HG03060 (cell line): ENCODE measurements at regions not wholly inside any gene's neighbourhood (a gene's known extent, or its start where the extent isn't known, plus 50 kb on each side); places are given as distances from the start of the nearest gene placed in this dataset.

Source experiments
- ATAC-seq: cut with Tn5 transposase; IDR thresholded peaks from one replicate; pipeline ENCODE4 v1.9.1; 2021; ENCODE audit warnings: low read depth, moderate number of reproducible peaks; ENCODE audit not compliant: unreplicated experiment

GRCh38 chr1:221098471-221099405, 219.5 kb downstream of the HLX start:
- ATAC-seq = no peak

GRCh38 chr1:221099747-221100595, 220.7 kb downstream of the HLX start:
- no peak for ATAC-seq

- ATAC-seq = no peak
These were observed 221.4 kb downstream of the HLX start for GRCh38 chr1:221100611-221101010.

GRCh38 chr1:221101807-221102605, 222.8 kb downstream of the HLX start:
- no peak for ATAC-seq

- ATAC-seq = no peak
These were observed 225.4 kb downstream of the HLX start for GRCh38 chr1:221104596-221104995.

- no peak for ATAC-seq
These were observed 226.3 kb downstream of the HLX start for GRCh38 chr1:221105578-221105977.

DNA sequence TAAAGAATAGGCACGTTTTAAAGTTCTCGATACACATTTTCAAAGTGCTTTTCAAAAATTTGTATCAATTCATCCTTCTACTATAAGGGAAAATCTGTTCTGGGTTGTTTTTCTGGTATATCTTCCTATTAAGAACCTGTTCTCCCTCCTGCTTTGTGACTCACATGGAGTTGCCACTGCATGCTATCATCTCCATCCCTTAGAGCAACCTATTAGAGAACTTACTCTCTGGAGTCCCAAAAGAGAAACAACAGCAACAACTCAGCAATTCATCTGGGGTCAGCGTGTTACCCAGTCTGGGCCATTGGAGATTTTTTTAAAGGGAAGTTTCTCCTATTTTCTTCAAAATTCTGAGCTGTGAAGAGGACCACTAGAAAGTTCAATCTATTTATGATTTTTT, 227.4 kb downstream of the HLX start:
- ATAC-seq = no peak

DNA sequence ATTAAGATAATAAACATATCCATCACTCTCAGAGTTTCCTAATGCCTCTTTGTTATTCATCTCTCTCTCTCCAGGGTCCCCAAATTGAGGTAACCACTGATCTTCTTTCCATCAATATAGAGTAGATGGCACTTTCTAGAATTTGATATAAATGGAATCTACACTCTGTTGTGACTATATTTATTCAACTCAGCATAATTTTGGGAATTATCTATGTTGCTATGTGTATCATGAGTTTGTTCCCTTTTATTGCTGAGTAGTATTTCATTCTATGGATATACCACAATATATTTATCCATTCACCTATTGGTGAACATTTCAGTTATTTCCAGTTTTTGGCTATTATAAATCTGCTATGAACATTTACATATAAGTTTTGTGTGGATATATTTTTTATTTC, 230.7 kb downstream of the HLX start:
- no peak for ATAC-seq

DNA sequence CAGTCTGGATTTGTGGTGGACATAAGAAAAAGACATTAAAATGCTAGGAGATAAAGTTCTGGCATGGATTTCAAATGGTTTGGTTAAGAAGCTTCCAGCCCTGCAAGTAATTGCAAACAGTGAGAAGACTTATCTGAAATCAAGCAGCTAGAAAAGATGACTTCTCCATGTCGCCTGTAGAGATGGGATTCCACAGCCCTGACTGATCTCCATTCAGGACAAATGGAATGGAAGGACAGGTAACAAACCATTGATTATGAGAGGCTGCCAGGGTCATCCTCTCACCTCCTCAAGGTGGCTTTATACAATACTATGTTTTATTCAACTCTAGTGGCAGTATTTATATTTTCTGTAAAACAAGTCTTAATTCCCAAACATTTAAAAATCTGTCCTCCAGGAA, 237.9 kb downstream of the HLX start:
- no peak for ATAC-seq

DNA sequence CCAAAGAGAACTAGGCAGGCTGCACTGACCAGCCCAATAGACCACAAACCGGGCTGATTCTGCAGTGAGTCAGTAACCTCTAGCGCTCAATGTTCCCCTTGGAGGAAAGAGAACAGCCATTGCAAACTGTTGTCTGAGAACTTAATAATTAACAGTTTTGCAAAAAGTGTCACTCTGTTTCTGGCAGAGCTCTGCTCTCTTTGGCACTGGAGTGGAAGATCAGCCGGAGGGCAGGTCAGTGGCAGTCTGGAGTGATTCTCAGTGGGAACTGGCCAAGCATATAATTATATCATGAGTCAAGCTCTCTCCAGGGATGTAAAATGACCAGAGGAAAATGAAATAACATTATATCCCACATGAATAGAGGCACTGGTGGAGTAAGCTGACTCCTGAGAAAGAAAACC, 238.3 kb downstream of the HLX start:
- ATAC-seq = no peak

DNA sequence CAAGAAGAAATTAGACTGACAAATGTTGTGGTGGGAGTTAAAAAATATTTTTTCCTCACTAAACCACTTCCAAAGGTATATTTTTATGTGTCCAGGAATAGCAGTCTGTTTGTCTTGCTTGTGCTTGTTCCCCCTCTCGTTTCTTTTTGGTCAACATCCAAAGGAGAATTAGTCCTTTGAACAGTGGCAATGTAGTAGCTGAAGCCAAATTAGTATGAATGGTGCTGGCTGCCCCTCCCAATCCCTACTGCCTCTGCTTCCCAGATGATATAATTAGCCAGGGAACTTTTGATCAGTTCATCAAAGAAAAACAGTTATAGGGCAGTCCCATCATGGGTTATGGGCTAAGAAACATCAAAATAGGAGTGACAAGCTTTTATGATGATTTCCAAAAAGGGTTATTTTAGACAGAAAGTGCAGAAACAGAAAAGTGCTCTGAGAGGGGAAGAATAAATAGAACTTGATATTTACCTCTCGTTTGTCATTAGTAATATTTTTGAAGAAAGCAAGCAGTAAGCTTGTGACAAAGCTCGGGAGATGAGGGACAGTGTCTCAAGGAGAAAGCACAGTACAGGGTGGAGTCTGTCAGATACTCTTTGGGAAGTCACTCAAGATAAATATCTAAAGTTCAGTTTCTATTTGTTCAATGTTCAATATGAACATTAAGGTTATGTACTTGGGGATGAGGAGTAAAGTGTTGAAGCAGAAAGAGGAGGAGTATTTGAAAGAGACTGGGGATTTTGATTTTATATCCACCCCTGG, 239.1 kb downstream of the HLX start:
- no peak for ATAC-seq

DNA sequence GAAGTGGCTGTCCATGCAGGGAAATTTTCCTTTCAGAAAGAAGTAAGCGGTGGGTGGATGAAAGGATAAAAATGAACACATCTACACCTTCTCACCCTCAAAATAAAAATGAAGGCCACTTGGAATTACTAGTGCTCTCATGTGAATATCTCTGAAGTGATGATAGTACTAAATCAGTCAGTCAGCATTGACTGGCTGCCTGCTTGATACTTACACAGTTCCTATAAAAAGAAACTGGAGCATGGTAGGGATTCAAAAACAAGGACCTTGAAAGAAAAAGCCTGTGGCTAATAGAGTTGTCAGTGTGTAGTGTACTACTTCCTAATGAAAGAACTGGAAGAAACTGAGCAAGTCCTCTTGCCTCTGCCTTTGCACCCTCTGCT, 239.7 kb downstream of the HLX start:
- ATAC-seq = no peak

DNA sequence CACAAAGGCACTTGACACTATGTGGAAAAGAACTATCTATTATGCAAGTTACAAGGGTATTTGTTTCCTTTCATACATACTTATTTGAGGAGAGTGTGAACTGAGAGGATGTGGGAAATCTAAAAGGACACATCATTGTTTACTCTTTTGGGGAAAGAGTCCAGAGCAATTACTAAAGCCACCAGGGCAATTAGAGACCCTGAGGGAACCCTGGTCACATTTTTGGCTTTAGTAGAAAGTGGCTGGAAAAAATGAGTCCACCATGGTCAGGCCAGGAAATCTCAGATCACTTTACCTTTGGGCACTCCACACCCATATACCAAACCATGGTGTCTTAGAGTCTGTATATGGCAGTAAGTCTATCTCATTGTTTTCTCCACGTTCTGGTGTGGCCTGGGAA, 243.3 kb downstream of the HLX start:
- ATAC-seq = no peak

GRCh38 chr1:221125976-221126375, 246.7 kb downstream of the HLX start:
- ATAC-seq = no peak

- ATAC-seq = no peak
These were observed 258.4 kb downstream of the HLX start for GRCh38 chr1:221137666-221138065.

- ATAC-seq = no peak
These were observed 259.3 kb downstream of the HLX start for GRCh38 chr1:221138516-221138915.

DNA sequence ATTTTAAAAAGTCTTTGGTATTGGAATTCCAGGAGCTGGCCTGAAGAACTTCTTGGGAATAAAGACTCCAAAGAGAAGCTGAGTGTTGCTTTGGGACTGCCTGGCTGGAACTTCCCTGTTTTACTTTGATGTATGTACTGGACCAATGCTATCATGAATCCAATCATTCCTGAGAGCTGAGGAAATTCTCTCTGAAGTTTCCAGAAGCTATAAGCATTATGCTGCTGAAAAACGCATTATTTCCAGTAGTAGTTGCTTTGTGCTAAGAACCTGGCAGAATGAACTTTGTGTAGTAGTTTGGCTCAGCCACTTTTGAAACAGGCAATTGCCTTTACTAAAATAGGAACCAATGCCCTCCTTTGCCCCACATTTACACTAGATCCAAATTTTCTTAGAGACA, 260.7 kb downstream of the HLX start:
- ATAC-seq = no peak

DNA sequence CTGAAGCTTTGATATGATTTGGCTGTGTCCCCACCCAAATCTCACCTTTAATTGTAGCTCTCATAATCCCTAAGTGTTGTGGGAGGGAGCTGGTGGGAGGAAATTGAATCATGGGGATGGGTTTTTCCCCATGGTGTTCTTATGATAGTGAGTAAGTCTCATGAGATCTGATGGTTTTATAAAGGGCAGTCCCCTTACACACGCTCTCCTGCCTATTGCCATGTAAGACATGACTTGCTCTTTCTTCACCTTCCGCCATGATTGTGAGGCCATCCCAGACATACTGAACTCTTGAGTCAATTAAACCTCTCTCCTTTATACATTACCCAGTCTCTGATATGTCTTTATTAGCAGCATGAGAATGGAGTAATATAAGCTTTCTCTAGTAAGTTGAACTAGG, 261.9 kb downstream of the HLX start:
- no peak for ATAC-seq

DNA sequence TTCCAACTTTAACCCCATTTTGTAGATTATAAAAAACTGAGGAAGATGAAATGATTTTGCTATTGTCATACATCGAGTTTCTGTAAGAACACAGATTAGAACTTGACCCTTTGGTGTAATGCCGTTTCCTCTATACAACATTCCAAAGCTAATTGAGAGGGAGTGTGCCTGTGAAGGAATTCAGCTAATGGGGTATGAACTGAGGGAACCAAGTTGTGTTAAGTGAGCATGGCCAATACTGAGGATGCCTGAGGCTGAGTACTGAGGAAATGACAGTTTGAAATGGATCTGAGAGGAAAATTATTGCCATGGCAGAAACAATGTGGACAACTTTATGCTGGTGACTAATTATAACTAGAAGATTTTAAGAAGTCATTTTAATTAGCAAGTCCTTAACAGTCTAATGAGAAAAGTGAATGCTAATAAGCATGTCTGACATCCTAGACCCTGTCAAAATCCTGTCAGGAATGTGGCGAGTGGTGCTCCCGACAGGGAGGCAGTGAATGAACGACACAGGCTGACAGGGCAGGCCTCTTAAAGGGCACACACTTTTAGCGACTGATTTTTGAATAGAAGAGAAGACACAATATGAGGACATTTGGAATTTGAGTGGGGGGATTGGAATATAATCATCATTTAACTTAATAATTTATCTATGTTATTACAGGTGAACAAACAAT, 262.5 kb downstream of the HLX start:
- no peak for ATAC-seq

DNA sequence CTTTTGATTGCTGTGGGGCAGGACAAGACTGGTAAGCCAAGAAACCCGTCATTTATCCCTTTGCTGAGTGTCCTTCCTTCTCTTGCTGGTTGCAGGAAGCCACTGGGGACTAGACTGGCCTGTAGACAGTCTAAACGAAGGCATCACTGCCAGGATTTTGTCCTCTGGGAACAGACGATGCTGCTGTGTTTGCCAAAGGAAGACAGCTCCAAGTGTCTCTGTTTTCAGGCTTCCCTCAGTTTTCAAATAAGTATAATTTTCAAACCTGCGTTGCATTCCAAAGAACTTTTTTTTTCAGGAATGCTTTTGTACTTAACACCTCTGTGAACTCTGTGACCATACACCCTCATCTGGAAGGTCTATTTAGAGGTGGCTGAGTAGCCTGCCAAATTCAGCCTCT, 269.4 kb downstream of the HLX start:
- ATAC-seq = no peak
